HG03571 (cell line): ENCODE measurements at regions not wholly inside any gene's neighbourhood (a gene's known extent, or its start where the extent isn't known, plus 50 kb on each side); places are given as distances from the start of the nearest gene placed in this dataset.

Experiments
- ATAC-seq: cut with Tn5 transposase; IDR thresholded peaks from one replicate; pipeline ENCODE4 v1.9.1; 2021; ENCODE audit not compliant: unreplicated experiment

- no peak for ATAC-seq
Observed at GRCh38 chr3:159775372-159775961, 213.2 kb upstream of the IL12A start.

- no peak for ATAC-seq
Observed at GRCh38 chr3:159776779-159777178, 211.9 kb upstream of the IL12A start.

DNA sequence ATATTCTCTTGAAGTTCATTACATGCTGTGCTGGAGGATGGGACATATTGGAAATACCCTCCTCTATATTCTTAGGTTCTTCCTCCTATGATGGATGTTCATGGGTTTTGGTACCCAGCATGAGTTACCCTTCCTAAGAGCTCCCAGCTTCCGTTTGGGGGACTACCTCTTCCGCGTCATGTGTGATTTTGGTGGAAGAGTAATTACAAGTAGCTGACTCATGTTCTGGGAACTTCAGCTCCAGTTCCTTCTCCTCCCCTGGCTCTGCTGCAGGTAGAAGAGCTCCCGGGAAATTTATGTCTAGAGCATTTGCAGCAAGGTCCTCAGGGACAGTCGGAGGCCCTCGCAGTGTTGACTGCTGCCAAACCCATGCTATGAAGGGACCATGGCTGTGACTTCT, 208.8 kb upstream of the IL12A start:
- no peak for ATAC-seq

DNA sequence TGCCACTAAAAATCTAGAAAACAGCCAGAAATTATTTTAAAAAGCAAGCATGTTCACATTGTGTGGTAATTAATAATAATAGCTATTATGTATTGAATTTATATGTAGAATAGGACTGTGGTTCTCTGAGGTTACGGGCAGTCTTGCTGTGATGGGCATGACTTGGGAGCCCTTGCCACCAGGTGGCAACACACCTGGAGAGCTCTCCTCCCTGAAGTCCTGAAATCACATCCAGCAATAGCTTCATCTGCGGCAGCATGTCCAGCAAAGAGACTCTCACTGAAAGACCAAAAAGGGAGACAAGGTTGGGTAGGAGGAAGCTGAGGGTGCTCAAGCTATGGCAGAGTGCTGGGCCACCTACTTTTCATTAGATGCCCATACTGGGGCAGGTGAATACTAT, 206.8 kb upstream of the IL12A start:
- no peak for ATAC-seq

- no peak for ATAC-seq
Observed at GRCh38 chr3:159782724-159783421, 205.8 kb upstream of the IL12A start.

DNA sequence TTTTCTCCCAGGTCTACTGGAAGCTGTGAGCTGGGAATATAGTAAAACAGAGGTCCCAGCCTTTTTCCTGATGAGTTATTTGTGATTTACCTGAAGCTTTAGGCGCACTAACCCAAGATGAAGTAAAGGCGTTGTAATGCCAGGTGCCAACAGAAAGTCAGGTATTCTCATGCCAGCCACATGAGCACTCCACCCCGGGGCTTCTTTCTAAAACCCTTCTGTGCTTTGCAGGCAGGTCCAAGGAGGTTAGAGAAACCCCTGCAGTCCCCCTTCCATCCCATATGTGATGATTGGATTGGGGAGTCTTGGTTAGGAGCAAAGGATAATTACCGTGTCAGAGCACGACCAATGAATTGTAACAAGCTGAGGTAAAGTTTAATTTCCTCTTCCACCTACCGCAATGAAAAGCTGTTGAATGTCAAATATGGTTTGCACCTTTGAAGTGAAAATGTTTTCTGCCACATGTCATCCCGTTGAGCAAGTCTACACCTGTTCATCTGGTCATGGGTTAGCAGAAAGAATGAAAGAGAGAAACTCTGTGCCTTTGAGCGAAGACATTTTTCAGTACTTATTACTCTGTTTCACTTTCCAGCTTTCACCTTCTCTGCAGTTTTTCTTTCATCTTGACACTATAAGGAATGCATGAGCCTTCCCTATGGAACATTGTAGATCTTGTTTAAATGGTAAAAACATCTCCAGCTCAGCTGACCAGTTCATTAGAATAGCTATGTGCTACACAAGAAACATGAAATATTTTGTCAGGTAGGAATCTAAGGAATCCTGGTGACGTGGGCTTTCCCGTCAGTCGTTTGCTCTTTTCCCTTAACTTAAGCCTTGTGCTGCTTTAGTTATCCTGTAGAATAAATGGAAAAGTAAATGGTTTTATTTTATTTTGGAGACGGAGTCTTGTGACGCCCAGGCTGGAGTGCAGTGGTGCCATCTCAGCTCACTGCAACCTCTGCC, 204.6 kb upstream of the IL12A start:
- no peak for ATAC-seq

GRCh38 chr3:159785273-159785708, 203.3 kb upstream of the IL12A start:
- ATAC-seq: no peak

GRCh38 chr3:159786489-159787177, 202.0 kb upstream of the IL12A start:
- no peak for ATAC-seq

GRCh38 chr3:159787178-159787574, 201.5 kb upstream of the IL12A start:
- ATAC-seq: no peak

DNA sequence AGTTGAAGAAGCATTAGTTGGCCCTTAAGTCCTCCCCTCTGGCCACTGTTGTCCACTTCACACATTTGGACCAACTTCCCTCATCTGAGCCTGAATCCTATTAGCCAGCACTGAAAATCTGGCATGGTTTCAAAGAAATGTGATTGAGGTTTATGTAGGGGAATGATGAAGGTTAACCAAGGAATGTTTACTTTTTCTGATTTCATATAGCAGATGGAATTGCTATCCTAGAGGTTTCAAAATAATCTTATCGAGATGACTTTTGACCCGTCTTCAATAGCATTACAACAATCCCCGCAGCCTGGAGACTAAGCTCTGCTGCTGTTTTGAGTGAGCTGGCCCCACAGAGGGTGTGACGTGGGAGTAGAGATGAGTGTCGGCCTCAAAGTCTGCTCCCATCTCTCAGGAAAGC, 200.8 kb upstream of the IL12A start:
- ATAC-seq: no peak

- ATAC-seq: no peak
Observed at GRCh38 chr3:159788291-159788690, 200.3 kb upstream of the IL12A start.

DNA sequence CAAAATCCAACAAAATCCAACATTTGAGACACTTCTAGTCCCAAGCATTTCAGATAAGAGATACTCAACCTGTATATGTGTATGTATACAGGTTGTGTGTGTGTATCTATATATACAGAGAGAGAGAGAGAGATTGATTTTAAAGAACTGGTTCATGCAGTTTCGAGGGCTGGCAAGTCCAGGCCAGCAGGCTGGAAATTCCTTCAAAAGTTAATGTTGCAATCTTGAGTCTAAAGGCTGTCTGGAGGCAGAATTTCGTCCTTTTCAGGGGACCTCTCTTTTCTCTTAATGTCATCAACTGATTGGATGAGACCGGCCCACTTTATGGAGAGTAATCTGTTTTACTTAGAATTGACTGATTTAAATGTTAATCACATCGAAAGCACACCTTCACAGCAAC, 199.6 kb upstream of the IL12A start:
- no peak for ATAC-seq

GRCh38 chr3:159789742-159790635, 198.6 kb upstream of the IL12A start:
- ATAC-seq: no peak

DNA sequence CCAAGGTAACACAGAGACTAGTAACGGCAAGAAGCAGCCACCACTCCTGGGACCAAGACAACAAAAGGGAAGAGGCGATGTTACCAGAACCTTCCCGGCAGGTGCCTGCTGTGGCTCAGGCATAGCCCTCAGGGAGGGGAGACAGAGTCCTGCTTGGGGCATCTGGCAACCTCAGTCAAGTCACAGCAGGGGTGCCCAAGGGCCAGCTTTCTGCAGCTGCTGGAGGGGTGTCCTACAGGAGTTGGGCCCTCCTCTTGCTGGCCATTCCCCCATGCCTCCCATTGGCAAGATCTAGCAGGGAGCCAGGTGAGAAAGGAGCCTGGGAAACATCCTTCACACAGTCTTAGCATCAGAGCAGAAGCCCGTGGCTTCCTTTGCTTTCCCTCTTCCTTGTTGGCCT, 197.3 kb upstream of the IL12A start:
- no peak for ATAC-seq

- no peak for ATAC-seq
Observed at GRCh38 chr3:159792070-159792469, 196.6 kb upstream of the IL12A start.

DNA sequence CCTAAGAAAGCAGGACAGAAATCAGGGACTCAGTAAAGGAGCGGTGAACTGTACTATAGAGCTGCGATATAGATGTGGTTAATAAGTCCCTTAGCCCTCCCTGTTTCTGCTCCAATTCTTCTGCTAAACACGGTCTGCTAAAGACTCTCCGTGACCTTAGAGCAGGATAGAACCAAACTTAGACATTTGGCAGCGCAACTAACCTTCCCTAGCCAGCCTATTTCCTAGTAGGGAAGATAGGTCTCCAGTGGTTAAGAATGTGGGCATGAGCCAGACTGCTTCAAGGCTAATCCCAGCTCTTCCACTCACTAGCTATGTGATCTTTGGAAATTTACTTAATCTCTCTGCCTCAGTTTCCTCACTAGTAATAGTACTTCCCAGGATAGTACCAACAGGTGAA, 193.6 kb upstream of the IL12A start:
- ATAC-seq: no peak

DNA sequence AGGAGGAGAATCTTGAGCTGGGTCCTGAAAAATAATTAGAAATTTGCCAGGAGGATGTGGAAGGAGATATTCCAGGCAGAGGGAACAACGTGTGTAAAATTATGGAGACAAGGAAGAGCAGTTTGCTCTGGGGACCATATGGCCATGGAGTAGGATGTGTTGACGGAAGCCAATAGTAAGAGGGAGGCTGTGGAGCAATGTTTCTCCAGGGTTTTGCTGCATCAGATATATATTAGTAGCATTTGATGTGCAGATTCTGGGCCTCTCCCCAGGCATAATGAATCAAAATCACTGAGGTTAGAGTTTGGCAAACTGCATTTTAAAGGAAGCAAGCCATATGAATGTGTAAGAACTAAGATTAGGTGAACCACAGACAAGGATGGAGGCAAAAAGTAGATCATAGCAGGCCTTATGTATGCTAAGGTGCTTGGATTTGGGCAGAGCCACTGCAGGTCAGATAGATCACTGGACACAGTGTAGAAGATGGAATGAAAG, 192.9 kb upstream of the IL12A start:
- no peak for ATAC-seq

DNA sequence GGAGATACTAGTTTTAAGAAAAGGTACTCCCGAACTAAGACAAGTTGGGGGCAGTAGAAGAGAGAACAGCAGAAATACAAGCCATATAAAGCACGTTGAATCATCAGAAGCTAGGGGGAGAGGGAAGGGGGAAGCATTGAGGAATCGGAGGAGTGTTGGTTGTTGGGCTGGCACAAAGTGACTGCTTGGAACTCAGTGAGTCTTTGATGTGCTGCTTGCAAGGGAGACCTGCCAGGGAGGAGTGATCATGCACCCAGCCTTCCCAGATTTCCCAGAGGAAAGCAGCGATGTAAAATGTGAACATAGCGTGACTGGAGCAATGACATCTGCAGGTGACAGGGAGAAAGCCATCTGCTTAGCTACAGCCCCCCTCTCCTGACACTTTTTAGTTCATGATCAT, 192.4 kb upstream of the IL12A start:
- ATAC-seq: no peak

DNA sequence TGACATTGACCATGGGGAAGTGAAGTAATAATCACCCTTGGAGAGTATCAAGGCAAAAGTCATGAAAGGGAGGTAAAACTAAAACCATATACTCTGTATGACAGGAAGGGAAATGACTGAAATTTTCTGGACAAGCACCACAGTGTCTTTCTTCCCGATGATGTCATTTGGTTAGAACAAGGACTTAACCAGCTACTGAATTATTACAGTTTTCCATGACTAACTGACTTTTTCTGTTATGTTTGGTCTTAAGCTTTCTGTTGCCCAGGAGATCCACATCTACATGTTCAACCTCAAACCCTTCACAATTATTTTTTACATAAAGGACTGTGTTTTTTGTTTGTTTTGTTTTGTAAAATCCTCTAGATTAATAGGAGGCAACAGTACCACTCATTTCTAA, 191.9 kb upstream of the IL12A start:
- ATAC-seq: no peak

GRCh38 chr3:159797771-159798170, 190.9 kb upstream of the IL12A start:
- no peak for ATAC-seq
